ENCODE measurements at regions not wholly inside any gene's neighbourhood (a gene's known extent, or its start where the extent isn't known, plus 50 kb on each side); places are given as distances from the start of the nearest gene placed in this dataset.

DNA sequence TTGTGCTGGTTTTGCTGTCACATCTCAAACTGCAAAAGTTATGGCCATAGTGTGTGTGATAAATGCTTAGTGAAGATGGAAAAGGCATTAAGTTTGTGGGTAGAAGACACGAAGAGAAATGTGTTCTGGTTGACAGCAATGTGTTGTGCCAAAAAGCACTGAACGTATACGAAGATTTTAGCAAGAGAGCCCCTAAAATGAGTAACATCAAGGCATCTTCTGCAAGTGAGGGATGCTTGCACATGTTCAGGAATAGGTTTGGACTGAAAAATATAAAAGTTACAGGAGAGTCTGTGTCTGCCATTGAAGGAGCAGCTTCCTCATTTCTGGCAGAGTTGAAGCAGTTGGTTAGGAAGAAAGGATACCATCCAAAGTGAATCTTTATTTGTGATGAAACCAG lies 167.1 kb downstream of the ADAMTS15 start:
- Mint-ChIP-seq H3K4me3 (no peak overlapping the region), H3K4me1 (no peaks in the 10 kb centered on the region), H3K27ac (no peak overlapping the region), H3K27me3 (no peaks in the 10 kb centered on the region), H3K36me3 (ENCODE audit: low read depth) (no peaks in the 10 kb centered on the region)
- no peaks in the 10 kb centered on the region for H3K9me3 ChIP-seq (ENCODE audit: control insufficient read depth, low read length, poor library complexity, severe bottlenecking)
- no peak for ATAC-seq
- no peak for DNase-seq

DNA sequence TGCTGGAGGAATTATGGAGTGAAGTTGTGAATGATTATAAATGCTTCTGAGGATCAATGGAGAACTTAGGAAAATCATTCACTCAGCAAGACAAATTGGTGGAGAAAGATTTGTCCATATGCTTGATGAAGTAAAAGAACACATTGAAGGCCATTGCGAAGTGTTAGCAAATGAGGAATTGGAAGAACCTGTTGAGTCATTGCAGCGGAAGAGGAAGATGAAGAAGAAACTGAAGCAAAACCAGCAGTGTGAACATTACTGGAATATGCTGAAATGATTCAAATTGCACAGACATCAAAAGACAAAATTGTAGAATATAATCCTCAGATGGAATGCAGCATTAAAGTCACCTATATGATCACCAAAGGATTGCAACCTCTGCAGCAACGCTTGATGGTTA lies 168.1 kb downstream of the ADAMTS15 start:
- H3K9me3 ChIP-seq (ENCODE audit: control insufficient read depth, low read length, poor library complexity, severe bottlenecking), result no peaks in the 10 kb centered on the region
- peaks cover 1% of the 10 kb centered on the region for H3K27me3 Mint-ChIP-seq
- no peak for ATAC-seq
- no peak overlapping the region for H3K4me3 Mint-ChIP-seq
- no peaks in the 10 kb centered on the region for H3K36me3 Mint-ChIP-seq (ENCODE audit: low read depth)
- no peaks in the 10 kb centered on the region for H3K4me1 Mint-ChIP-seq
- DNase-seq, result no peak
- H3K27ac Mint-ChIP-seq, result no peak overlapping the region

DNA sequence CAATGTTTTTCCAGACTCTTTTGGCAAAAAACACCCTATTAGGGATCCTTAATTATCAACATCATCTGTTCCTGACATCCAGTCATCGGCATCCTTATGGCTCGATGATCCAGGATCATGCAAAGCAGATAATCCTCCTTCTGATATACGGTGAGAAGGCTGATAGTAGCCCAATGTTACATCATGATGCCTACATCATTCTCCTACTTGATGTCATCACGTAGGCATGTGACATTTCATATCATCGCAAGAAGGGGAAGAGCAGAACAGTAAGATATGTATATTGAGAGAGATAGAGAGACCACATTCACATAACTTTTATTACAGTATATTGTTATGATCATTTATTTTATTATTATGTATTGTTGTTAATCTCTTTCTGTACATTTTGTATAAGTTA lies 168.6 kb downstream of the ADAMTS15 start:
- H3K4me1 Mint-ChIP-seq, result no peaks in the 10 kb centered on the region
- H3K27me3 Mint-ChIP-seq, result peaks cover 6% of the 10 kb centered on the region
- H3K4me3 Mint-ChIP-seq, result no peak overlapping the region
- DNase-seq, result no peak
- no peak overlapping the region for H3K27ac Mint-ChIP-seq
- no peaks in the 10 kb centered on the region for H3K36me3 Mint-ChIP-seq (ENCODE audit: low read depth)
- no peak for ATAC-seq
- no peaks in the 10 kb centered on the region for H3K9me3 ChIP-seq (ENCODE audit: control insufficient read depth, low read length, poor library complexity, severe bottlenecking)

GRCh38 chr11:130620548-130620947 lies 172.1 kb downstream of the ADAMTS15 start:
- Mint-ChIP-seq H3K27me3 (peaks cover 12% of the 10 kb centered on the region), H3K27ac (no peak overlapping the region), H3K4me3 (no peak overlapping the region), H3K36me3 (ENCODE audit: low read depth) (no peaks in the 10 kb centered on the region), H3K4me1 (no peaks in the 10 kb centered on the region)
- ATAC-seq (no peak), DNase-seq (no peak)
- H3K9me3 ChIP-seq (ENCODE audit: control insufficient read depth, low read length, poor library complexity, severe bottlenecking), result no peaks in the 10 kb centered on the region

GRCh38 chr11:130622141-130622542 lies 173.7 kb downstream of the ADAMTS15 start:
- Mint-ChIP-seq H3K27ac (no peak overlapping the region), H3K4me3 (no peak overlapping the region), H3K4me1 (no peaks in the 10 kb centered on the region), H3K36me3 (ENCODE audit: low read depth) (no peaks in the 10 kb centered on the region), H3K27me3 (peaks cover 12% of the 10 kb centered on the region)
- no peak for DNase-seq
- ATAC-seq, result no peak
- no peaks in the 10 kb centered on the region for H3K9me3 ChIP-seq (ENCODE audit: control insufficient read depth, low read length, poor library complexity, severe bottlenecking)

DNA sequence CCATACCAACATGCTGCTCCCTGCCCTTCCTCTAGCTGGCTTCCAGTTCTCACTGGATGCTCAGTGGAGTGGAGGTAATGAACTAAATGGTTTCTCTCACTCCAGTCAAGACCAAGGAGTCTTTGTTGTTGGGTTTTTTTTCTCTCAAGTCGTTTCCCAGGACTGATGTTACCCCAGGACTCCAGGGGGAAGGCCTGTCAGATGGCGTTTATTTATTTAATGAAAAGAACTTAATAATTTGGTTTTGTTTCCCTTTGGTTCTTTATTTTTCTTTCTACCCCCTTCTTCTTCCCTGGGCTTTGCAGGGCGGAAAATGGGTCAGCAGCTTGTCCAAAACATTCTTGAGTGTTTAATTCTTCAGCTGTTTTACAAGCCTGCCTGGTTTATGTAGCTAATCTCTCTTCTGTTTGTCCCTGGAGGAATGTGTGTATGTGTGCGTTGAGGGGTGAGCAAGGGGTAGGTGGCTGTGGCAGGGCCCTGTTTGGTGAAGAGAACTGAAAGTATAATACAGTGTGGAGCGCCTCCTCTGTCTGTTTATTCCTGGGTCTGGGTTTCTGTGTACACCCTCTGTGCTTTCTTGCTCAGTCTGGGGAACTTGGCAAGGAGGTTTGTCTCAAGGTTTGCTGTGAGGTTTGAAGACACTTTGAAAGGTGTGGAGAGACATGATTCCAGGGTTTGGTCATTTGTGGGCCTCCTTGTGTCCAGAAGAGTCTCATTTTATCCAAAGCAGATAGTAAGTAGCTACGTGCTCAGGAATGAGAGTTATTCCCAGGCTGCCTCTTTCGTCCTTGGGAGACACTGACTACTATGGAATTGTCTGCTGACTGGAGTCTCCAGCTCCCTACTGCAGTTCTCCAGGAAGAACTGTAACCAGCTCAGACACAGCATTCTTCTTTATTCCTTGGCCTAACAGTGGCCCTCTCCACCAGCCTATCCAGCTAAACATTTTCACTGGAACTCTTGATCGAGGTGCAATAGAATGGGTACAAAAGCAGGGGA lies 175.5 kb downstream of the ADAMTS15 start:
- Mint-ChIP-seq H3K27ac (no peak overlapping the region), H3K4me3 (no peak overlapping the region), H3K4me1 (no peaks in the 10 kb centered on the region), H3K36me3 (ENCODE audit: low read depth) (no peaks in the 10 kb centered on the region), H3K27me3 (peaks cover 12% of the 10 kb centered on the region)
- no peaks in the 10 kb centered on the region for H3K9me3 ChIP-seq (ENCODE audit: control insufficient read depth, low read length, poor library complexity, severe bottlenecking)
- ATAC-seq, result no peak
- DNase-seq, result no peak

DNA sequence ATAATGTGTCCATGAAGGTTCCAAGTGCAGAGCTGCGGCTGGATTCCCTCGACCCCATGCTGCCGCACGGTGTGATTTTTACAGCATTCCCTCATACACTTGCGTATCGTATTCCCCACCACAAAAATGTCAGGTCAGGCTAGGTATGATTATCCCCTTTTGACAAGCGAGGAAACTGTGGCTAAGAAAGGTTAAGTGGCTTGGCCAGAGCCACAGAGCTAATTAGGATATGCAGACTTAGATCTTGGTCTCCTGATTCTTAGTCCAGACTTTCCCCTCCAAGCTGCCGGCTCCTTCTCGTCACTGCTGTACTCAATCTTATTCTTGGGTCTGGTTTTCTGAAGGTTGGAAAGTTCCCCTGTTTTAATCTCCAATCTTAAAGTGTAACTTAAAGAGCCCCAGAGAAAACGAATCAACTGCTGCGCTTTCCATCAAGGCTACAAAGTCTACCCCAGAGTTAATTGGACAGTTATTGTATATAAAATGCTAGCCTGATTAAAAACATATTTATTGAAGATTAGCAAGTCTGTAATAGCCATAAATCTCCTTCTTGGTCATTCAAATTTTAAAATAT lies 176.6 kb downstream of the ADAMTS15 start:
- no peak overlapping the region for H3K27ac Mint-ChIP-seq

DNA sequence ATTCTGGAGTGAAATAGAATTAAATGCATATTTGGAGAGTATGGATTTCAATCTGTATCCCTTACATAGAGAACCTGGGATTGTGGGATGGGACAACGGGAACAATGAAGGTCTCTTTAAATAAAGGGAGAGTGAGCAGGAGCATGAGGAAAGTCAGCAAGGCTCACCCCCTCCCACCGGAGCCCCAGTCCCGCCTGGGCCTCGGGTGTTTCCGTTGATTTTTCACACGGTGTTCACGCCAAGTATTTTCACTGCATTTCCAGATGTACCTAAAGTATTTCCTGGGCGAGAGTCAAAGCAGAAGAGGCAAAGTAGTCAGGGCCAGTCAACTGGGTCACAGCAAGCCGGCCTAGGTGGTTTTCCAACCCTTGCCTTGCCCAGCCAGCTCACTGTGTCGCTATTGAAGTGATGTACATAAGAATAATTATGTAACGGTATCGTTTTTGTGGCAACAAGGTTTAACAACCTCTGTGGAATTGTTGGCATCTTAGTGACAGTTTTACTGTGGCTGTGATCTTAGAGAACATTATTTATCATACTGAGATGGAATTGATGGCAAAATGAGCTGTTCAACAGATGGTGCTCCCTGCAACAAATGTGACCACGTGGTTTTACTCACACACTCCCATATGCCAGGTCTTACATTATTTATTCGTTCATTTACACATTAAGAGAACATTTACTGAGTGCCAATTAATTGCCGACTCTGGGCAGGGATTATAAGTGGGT lies 177.3 kb downstream of the ADAMTS15 start:
- ATAC-seq, result no peak

More for the DNA sequence above, 176.6 kb downstream of the ADAMTS15 start:
- Mint-ChIP-seq H3K36me3 (ENCODE audit: low read depth) (no peaks in the 10 kb centered on the region), H3K27me3 (peaks cover 12% of the 10 kb centered on the region), H3K4me1 (no peaks in the 10 kb centered on the region), H3K4me3 (no peak overlapping the region)
- ATAC-seq, result no peak
- DNase-seq, result no peak
- H3K9me3 ChIP-seq (ENCODE audit: control insufficient read depth, low read length, poor library complexity, severe bottlenecking), result no peaks in the 10 kb centered on the region

GRCh38 chr11:130629039-130629438 lies 180.6 kb downstream of the ADAMTS15 start:
- peaks cover 16% of the 10 kb centered on the region for H3K27me3 Mint-ChIP-seq
- ATAC-seq, result no peak
- H3K9me3 ChIP-seq (ENCODE audit: control insufficient read depth, low read length, poor library complexity, severe bottlenecking), result no peaks in the 10 kb centered on the region
- no peaks in the 10 kb centered on the region for H3K36me3 Mint-ChIP-seq (ENCODE audit: low read depth)
- H3K4me1 Mint-ChIP-seq, result no peaks in the 10 kb centered on the region
- H3K4me3 Mint-ChIP-seq, result no peak overlapping the region
- H3K27ac Mint-ChIP-seq, result no peak overlapping the region
- DNase-seq, result no peak

More for the DNA sequence above, 177.3 kb downstream of the ADAMTS15 start:
- peaks cover 12% of the 10 kb centered on the region for H3K27me3 Mint-ChIP-seq
- H3K4me3 Mint-ChIP-seq, result no peak overlapping the region
- no peaks in the 10 kb centered on the region for H3K4me1 Mint-ChIP-seq
- no peaks in the 10 kb centered on the region for H3K36me3 Mint-ChIP-seq (ENCODE audit: low read depth)
- no peak for DNase-seq
- no peaks in the 10 kb centered on the region for H3K9me3 ChIP-seq (ENCODE audit: control insufficient read depth, low read length, poor library complexity, severe bottlenecking)
- H3K27ac Mint-ChIP-seq, result no peak overlapping the region

GRCh38 chr11:130631119-130631518 lies 182.7 kb downstream of the ADAMTS15 start:
- H3K9me3 ChIP-seq (ENCODE audit: control insufficient read depth, low read length, poor library complexity, severe bottlenecking), result no peaks in the 10 kb centered on the region
- no peak overlapping the region for H3K27ac Mint-ChIP-seq
- ATAC-seq (no peak), DNase-seq (no peak)
- peaks cover under 1% of the 10 kb centered on the region for H3K4me1 Mint-ChIP-seq
- peaks cover 26% of the 10 kb centered on the region for H3K27me3 Mint-ChIP-seq
- H3K4me3 Mint-ChIP-seq, result no peak overlapping the region
- no peaks in the 10 kb centered on the region for H3K36me3 Mint-ChIP-seq (ENCODE audit: low read depth)

DNA sequence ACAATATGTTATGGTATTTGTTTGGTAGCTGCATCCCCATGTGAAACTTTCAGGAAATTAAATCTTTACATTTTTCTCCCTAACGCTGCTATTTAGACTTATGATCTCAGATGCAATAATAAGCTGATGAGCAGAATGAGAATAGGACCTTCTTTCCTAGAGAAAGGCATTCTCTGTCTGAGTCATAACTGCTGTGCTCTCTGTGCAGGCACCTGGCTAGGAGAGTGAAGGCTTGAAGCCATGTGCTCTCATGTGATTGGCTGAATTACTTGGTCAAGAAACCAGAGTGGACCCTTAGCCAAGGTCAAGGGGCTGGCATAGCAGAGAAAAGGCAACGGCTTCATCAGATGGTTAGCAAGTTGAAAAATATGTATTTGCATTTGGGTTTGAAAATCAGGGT lies 185.0 kb downstream of the ADAMTS15 start:
- no peak overlapping the region for H3K27ac Mint-ChIP-seq

DNA sequence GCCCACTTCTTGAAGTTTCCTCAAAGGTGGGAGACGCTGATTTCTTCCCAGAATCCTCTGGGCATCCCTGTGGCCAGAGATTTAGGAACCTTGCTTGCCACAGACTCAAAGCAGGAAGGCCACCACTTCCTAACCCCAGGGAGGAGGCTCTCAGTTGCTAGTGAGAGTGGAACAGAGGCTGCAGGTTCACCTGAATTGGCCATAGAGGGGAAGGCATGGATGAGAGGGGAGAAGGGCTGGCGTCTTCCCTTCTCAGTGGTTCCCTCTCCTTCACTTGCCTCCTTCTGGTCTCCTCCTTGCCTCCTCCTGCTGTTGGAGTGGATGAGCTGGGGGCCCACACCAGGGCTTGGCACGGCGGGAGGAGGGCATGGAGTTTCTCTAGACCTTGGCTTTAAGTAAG lies 185.7 kb downstream of the ADAMTS15 start:
- no peak for ATAC-seq
- no peaks in the 10 kb centered on the region for H3K36me3 Mint-ChIP-seq (ENCODE audit: low read depth)
- H3K4me1 Mint-ChIP-seq, result peaks cover 2% of the 10 kb centered on the region
- no peaks in the 10 kb centered on the region for H3K9me3 ChIP-seq (ENCODE audit: control insufficient read depth, low read length, poor library complexity, severe bottlenecking)
- H3K4me3 Mint-ChIP-seq, result no peak overlapping the region
- peaks cover 36% of the 10 kb centered on the region for H3K27me3 Mint-ChIP-seq
- DNase-seq, result no peak
- H3K27ac Mint-ChIP-seq, result no peak overlapping the region

More for the DNA sequence above, 185.0 kb downstream of the ADAMTS15 start:
- no peaks in the 10 kb centered on the region for H3K36me3 Mint-ChIP-seq (ENCODE audit: low read depth)
- H3K27me3 Mint-ChIP-seq, result peaks cover 35% of the 10 kb centered on the region
- no peaks in the 10 kb centered on the region for H3K9me3 ChIP-seq (ENCODE audit: control insufficient read depth, low read length, poor library complexity, severe bottlenecking)
- H3K4me3 Mint-ChIP-seq, result no peak overlapping the region
- no peak for ATAC-seq
- peaks cover 2% of the 10 kb centered on the region for H3K4me1 Mint-ChIP-seq
- no peak for DNase-seq

- Mint-ChIP-seq H3K36me3 (ENCODE audit: low read depth) (no peaks in the 10 kb centered on the region), H3K27me3 (peaks cover 36% of the 10 kb centered on the region), H3K4me3 (no peak overlapping the region), H3K27ac (no peak overlapping the region), H3K4me1 (peaks cover 2% of the 10 kb centered on the region)
- DNase-seq (no peak), ATAC-seq (no peak)
- H3K9me3 ChIP-seq (ENCODE audit: control insufficient read depth, low read length, poor library complexity, severe bottlenecking), result no peaks in the 10 kb centered on the region
Observed at GRCh38 chr11:130634961-130635473, 186.6 kb downstream of the ADAMTS15 start.

Data from T-helper 17 cell (primary cell).